ENCODE measurements at regions not wholly inside any gene's neighbourhood (a gene's known extent, or its start where the extent isn't known, plus 50 kb on each side); places are given as distances from the start of the nearest gene placed in this dataset.

- TF ChIP-seq CTCF (conservative IDR thresholded peaks at IDR 0.05; ENCODE audit: low read depth in 2 of 2) = no peak
- TF ChIP-seq POLR2AphosphoS5 (IDR thresholded peaks at IDR 0.05; ENCODE audit: low read depth) = no peak
- TF ChIP-seq EZH2phosphoT487 (IDR thresholded peaks at IDR 0.05; ENCODE audit: unreplicated experiment) = no peak
- no peak for TF ChIP-seq REST (IDR thresholded peaks at IDR 0.05; ENCODE audit: unreplicated experiment)
- no peak for TF ChIP-seq JUNB (IDR thresholded peaks at IDR 0.05; ENCODE audit: unreplicated experiment)
- no peak for TF ChIP-seq EZH2 (IDR thresholded peaks at IDR 0.05; ENCODE audit: low read depth, unreplicated experiment)
- TF ChIP-seq ETS1 (IDR thresholded peaks at IDR 0.05) = no peak
- TF ChIP-seq ZNF114 (CRISPR knock-in tag; IDR thresholded peaks at IDR 0.05) = no peak
- TF ChIP-seq NANOG (IDR thresholded peaks at IDR 0.05; ENCODE audit: borderline replicate concordance) = no peak
Observed at GRCh38 chr2:216934151-216934550, 74.3 kb upstream of the TNP1 start.
